Ishikawa (cell line): ENCODE measurements at regions not wholly inside any gene's neighbourhood (a gene's known extent, or its start where the extent isn't known, plus 50 kb on each side); places are given as distances from the start of the nearest gene placed in this dataset.
A peak's percentile ranks its signal among the peaks of the same experiment; 100 is the strongest.

Experiments
- CREB1 ChIP-seq: IDR thresholded peaks from 2 replicates; pipeline ENCODE4 v1.6.1; 2012; ENCODE audit warnings: low read depth
- EP300 ChIP-seq: IDR thresholded peaks from 2 replicates; pipeline ENCODE4 v1.6.1; 2012; ENCODE audit warnings: borderline replicate concordance
- FOXM1 ChIP-seq: IDR thresholded peaks from 2 replicates; pipeline ENCODE4 v1.6.1; 2012; ENCODE audit warnings: low read depth, borderline replicate concordance
- MAX ChIP-seq: IDR thresholded peaks from 2 replicates; pipeline ENCODE4 v1.6.1; 2012
- NFIC ChIP-seq: IDR thresholded peaks from 2 replicates; pipeline ENCODE4 v1.6.1; 2012
- RAD21 ChIP-seq: IDR thresholded peaks from 2 replicates; pipeline ENCODE4 v1.6.1; 2012; ENCODE audit warnings: low read depth
- TAF1 ChIP-seq: IDR thresholded peaks from 2 replicates; pipeline ENCODE4 v1.6.1; 2012; ENCODE audit warnings: low read depth, mild to moderate bottlenecking
- TEAD4 ChIP-seq: IDR thresholded peaks from 2 replicates; pipeline ENCODE4 v1.6.1; 2012
- USF1 ChIP-seq: IDR thresholded peaks from 2 replicates; pipeline ENCODE4 v1.6.1; 2012
- YY1 ChIP-seq: IDR thresholded peaks from 2 replicates; pipeline ENCODE4 v1.6.1; 2012; ENCODE audit warnings: low read depth
- TF ChIP-seq, protein P1 (sequence below): IDR thresholded peaks from 2 replicates; pipeline ENCODE4 v1.6.1; 2012; ENCODE audit warnings: low read depth, mild to moderate bottlenecking

- TF ChIP-seq, protein P1, sequence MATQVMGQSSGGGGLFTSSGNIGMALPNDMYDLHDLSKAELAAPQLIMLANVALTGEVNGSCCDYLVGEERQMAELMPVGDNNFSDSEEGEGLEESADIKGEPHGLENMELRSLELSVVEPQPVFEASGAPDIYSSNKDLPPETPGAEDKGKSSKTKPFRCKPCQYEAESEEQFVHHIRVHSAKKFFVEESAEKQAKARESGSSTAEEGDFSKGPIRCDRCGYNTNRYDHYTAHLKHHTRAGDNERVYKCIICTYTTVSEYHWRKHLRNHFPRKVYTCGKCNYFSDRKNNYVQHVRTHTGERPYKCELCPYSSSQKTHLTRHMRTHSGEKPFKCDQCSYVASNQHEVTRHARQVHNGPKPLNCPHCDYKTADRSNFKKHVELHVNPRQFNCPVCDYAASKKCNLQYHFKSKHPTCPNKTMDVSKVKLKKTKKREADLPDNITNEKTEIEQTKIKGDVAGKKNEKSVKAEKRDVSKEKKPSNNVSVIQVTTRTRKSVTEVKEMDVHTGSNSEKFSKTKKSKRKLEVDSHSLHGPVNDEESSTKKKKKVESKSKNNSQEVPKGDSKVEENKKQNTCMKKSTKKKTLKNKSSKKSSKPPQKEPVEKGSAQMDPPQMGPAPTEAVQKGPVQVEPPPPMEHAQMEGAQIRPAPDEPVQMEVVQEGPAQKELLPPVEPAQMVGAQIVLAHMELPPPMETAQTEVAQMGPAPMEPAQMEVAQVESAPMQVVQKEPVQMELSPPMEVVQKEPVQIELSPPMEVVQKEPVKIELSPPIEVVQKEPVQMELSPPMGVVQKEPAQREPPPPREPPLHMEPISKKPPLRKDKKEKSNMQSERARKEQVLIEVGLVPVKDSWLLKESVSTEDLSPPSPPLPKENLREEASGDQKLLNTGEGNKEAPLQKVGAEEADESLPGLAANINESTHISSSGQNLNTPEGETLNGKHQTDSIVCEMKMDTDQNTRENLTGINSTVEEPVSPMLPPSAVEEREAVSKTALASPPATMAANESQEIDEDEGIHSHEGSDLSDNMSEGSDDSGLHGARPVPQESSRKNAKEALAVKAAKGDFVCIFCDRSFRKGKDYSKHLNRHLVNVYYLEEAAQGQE, result no peak
- TF ChIP-seq RAD21, result 0 out of 2 replicates have a peak, but pooled peaks have one; percentile 7
- no peak for TF ChIP-seq TEAD4
- no peak for TF ChIP-seq YY1
- TF ChIP-seq MAX, result no peak
- TF ChIP-seq CREB1, result no peak
- TF ChIP-seq USF1, result no peak
- no peak for TF ChIP-seq FOXM1
- no peak for TF ChIP-seq EP300
- TF ChIP-seq TAF1, result no peak
- no peak for TF ChIP-seq NFIC
These were observed 90.9 kb upstream of the TRPC4 start for GRCh38 chr13:37960427-37960826.
